Psoas muscle (tissue), 7 donors: ENCODE measurements at regions not wholly inside any gene's neighbourhood (a gene's known extent, or its start where the extent isn't known, plus 50 kb on each side); places are given as distances from the start of the nearest gene placed in this dataset.

Experiments used
- ATAC-seq, 4 donors: fragments of 200-7000 bp; cut with Tn5 transposase; one replicate each; pipeline ENCODE4 v1.9.1; 2020; ENCODE audit warnings: moderate library complexity in 3 of 4, mild to moderate bottlenecking in 2 of 4
- DNase-seq, 2 donors: peaks; one replicate each; pipeline ENCODE4 v3.0.0-alpha.2; 2020
- H3K27ac ChIP-seq: fragments of 200-600 bp; one replicate; pipeline ENCODE4 v1.8.0; 2022
- H3K27me3 ChIP-seq, 3 donors: fragments of 200-600 bp in 1 of 3; one replicate each; pipeline versions ENCODE4 v1.6.1 to v1.8.0; 2013 to 2022; ENCODE audit warnings: low read length in 2 of 3, mild to moderate bottlenecking in 2 of 3, moderate library complexity in 1 of 3; ENCODE audit not compliant: insufficient read depth in 3 of 3
- H3K36me3 ChIP-seq, 2 donors: fragments of 200-600 bp in 1 of 2; one replicate each; pipeline versions ENCODE4 v1.6.1 to v1.8.0; 2013 to 2022; ENCODE audit warnings: low read depth in 1 of 2, mild to moderate bottlenecking in 1 of 2, moderate library complexity in 1 of 2; ENCODE audit not compliant: insufficient read depth in 1 of 2
- H3K4me1 ChIP-seq: fragments of 200-600 bp; one replicate; pipeline ENCODE4 v1.8.0; 2022
- H3K4me3 ChIP-seq: fragments of 200-600 bp; one replicate; pipeline ENCODE4 v1.8.0; 2022; ENCODE audit warnings: mild to moderate bottlenecking
- H3K9me3 ChIP-seq: fragments of 200-600 bp; one replicate; pipeline ENCODE4 v1.8.0; 2022
- WGBS, 3 donors: extraction: QIAGEN DNeasy Blood & Tissue Kit; methylation state at CpG; one replicate each; pipeline versions ENCODE4 v1.1.6 to v1.1.7; 2013; 5-methylcytosine and 5-hydroxymethylcytosine counted together
- intact Hi-C, 2 donors: fragments of 100-400 bp; cut with DNase I; formaldehyde crosslinking; loops; one replicate each; pipeline versions ENCODE4 v1.11.0 to v1.14.2; 2022
- TF ChIP-seq, protein P1 (sequence below): fragments of 200-600 bp; IDR thresholded peaks from one replicate; pipeline ENCODE4 v1.8.0; 2022; ENCODE audit warnings: antibody characterized with exemption
- donor health status: healthy with polysubstance abuse.
- donor health status: DM: no; HTN: no; CAD: no; lungs with moderate emphysema.
- donor health status: Bipolar disorder and iron deficiency.
- donor health status: healthy.
- donor health status: DM: yes; HTN: yes; CAD: no.
- donor health status: DM: no; HTN: no; CAD: no.
- donor health status: DM: yes; HTN: yes; CAD: no.

DNA sequence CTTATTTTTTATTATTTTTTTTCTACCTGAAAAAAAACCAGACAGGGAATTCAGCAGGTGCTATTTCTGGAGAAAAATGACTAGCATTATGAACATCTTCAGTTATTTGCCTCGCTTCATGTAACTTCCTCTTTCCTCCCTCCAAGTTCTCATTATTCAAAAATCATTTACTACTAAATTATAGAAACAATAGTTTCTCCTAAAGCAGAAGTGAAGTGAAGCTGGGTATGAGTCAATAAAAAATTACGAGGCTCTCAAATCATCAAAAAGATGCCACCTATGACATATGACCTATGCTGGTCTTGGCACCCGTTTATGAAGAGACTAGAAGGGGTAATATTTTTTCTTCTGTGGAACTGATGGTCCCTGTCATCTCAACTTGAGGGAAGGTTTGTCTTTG is 145.0 kb upstream of the AADAT start:
- WGBS, 3 donors, result 70 to 75% (median 74%) methylated on average over 3 of the region's 3 CpGs
- TF ChIP-seq, protein P1, sequence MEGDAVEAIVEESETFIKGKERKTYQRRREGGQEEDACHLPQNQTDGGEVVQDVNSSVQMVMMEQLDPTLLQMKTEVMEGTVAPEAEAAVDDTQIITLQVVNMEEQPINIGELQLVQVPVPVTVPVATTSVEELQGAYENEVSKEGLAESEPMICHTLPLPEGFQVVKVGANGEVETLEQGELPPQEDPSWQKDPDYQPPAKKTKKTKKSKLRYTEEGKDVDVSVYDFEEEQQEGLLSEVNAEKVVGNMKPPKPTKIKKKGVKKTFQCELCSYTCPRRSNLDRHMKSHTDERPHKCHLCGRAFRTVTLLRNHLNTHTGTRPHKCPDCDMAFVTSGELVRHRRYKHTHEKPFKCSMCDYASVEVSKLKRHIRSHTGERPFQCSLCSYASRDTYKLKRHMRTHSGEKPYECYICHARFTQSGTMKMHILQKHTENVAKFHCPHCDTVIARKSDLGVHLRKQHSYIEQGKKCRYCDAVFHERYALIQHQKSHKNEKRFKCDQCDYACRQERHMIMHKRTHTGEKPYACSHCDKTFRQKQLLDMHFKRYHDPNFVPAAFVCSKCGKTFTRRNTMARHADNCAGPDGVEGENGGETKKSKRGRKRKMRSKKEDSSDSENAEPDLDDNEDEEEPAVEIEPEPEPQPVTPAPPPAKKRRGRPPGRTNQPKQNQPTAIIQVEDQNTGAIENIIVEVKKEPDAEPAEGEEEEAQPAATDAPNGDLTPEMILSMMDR, result no peak

DNA sequence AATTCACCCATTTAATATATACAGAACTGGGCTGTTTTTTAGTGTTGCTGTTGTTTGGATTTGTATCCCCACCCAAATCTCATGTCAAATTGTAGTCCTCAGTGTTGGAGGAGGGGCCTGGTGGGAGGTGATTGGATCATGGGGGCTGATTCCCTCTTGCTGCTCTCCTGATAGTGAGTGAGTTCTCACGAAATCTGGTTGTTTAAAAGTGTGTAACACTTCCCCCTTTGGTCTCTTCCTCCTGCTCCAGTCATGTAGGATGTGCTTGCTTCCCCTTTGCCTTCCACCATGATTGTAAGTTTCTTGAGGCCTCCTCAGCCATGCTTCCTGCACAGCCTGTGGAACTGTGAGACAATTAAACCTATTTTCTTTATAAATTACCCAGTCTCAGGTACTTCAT is 141.6 kb upstream of the AADAT start:
- intact Hi-C loops, result no loop called here
- H3K27ac ChIP-seq, result no peak overlapping the region
- DNase-seq (no peak), ATAC-seq (no peak)
- no peaks in the 10 kb centered on the region for H3K4me1 ChIP-seq
- H3K27me3 ChIP-seq, result no peaks in the 10 kb centered on the region
- H3K36me3 ChIP-seq, result no peaks in the 10 kb centered on the region
- H3K4me3 ChIP-seq, result no peak overlapping the region
- TF ChIP-seq, protein P1, result no peak
- H3K9me3 ChIP-seq, result no peaks in the 10 kb centered on the region
- WGBS, 3 donors, result 36 to 57% (median 50%) methylated on average over 1 of the region's 1 CpG

More for the DNA sequence above, 145.0 kb upstream of the AADAT start:
- Histone ChIP-seq H3K27ac (no peak overlapping the region), H3K9me3 (no peaks in the 10 kb centered on the region), H3K27me3 (no peaks in the 10 kb centered on the region), H3K4me1 (no peaks in the 10 kb centered on the region), H3K36me3 (no peaks in the 10 kb centered on the region), H3K4me3 (no peak overlapping the region)
- no peak for DNase-seq
- ATAC-seq, result no peak
- intact Hi-C loops, result no loop called here

DNA sequence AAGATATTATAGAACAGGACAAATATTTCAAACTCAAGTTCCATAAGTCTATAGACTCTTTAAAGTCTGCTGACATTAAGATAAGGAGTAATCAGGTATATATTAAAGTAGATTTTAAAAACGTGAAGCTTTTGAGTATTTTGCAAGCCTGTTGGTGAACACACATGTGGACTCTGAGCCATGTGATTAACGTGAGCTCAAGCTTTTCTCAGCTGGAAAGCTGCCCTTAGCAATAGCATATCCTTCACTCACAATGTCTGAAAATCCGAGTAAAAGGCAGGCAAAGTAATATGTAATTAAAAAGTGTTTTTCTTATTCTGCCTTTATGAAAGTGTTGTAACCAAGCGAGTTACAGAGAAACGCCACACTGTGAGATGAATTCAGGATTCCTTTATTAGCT is 140.5 kb upstream of the AADAT start:
- TF ChIP-seq, protein P1, result no peak
- whole genome bisulfite sequencing, 3 donors, result 60 to 68% (median 63%) methylated on average over 5 of the region's 5 CpGs
- ATAC-seq (no peak), DNase-seq (no peak)
- H3K4me1 ChIP-seq, result no peaks in the 10 kb centered on the region
- no peak overlapping the region for H3K27ac ChIP-seq
- no peaks in the 10 kb centered on the region for H3K36me3 ChIP-seq
- H3K27me3 ChIP-seq, result no peaks in the 10 kb centered on the region
- intact Hi-C loops, result no loop called here
- H3K4me3 ChIP-seq, result no peak overlapping the region
- H3K9me3 ChIP-seq, result no peaks in the 10 kb centered on the region

DNA sequence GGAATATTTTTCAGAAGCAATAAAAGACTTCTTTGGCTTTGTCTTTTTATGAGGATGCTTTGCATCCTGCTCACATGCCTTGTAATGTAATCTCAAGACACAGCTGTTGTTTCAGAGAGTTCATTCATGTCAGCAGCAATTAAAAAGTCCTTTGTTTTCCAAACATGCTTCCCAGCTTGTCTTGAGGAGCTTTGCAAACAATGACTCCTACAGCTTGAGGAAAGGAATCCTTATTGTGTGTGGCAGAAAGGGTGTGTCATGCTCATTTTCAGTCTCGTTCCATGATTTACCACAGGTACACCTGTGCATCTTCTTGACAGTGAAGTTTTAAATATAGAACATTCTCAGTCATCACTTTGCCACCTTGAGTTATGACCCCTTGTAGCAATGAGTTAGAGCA is 139.2 kb upstream of the AADAT start:
- Histone ChIP-seq H3K27ac (no peak overlapping the region), H3K4me3 (no peak overlapping the region), H3K9me3 (no peaks in the 10 kb centered on the region), H3K4me1 (no peaks in the 10 kb centered on the region), H3K27me3 (no peaks in the 10 kb centered on the region), H3K36me3 (no peaks in the 10 kb centered on the region)
- 4 to 22% (median 13%) methylated on average over 1 of the region's 1 CpG for WGBS, 3 donors
- DNase-seq, result no peak
- ATAC-seq, result no peak
- TF ChIP-seq, protein P1, result no peak
- intact Hi-C loops, result no loop called here

DNA sequence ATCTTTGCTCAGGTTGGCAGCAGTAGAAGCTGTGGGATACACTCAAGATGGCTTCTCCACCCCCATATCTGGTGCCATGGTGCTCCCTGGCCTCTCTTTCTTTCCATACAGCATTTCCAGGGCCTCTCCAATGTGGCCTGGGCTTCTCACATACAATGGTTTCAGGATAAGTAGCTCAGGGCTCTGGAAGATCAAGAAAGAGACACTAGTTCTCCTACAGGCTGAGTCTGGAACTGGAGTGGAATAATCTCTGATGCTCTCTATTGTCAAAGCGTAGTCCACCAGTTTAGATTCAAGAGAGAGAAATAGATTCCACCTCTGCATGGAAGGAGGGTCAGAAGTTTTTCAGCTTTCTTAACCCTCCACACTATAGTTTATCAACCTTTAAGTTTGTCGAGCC is 138.2 kb upstream of the AADAT start:
- no peak for ATAC-seq
- DNase-seq, result no peak
- H3K4me3 ChIP-seq, result no peak overlapping the region
- WGBS, 3 donors, result 85 to 92% (median 88%) methylated on average over 2 of the region's 2 CpGs
- H3K36me3 ChIP-seq, result no peaks in the 10 kb centered on the region
- H3K4me1 ChIP-seq, result no peaks in the 10 kb centered on the region
- intact Hi-C loops, result no loop called here
- TF ChIP-seq, protein P1, result no peak
- no peaks in the 10 kb centered on the region for H3K27me3 ChIP-seq
- H3K27ac ChIP-seq, result no peak overlapping the region
- H3K9me3 ChIP-seq, result no peaks in the 10 kb centered on the region
